ENCODE measurements at regions not wholly inside any gene's neighbourhood (a gene's known extent, or its start where the extent isn't known, plus 50 kb on each side); places are given as distances from the start of the nearest gene placed in this dataset.

DNA sequence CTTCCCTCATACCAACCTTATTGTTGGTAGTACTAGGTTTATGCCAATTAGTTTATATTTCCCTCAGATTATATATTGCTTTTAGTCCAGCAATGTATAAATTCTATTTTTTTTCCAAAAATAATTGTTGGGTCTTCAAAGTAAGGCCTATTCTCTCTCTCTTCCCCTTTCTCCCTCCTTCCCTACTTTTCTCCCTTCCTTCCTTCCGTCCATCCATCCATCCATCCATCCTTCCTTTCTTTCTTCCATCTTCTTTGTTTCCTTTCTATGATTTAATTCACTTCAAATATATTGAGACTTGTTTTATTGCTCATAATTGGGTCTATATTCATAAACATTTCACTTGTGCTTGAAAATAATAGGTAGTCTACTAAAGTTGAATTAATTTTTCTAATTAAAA lies 1259.2 kb downstream of the FSCB start:
- Histone ChIP-seq H3F3A (replicated peaks; ENCODE audit: insufficient read depth) (no peaks in the 10 kb centered on the region), H3K9me3 (no peaks in the 10 kb centered on the region), H3K27ac (ENCODE audit: low read depth in 2 of 2, low read length in 1 of 2) (no peak overlapping the region), H3K36me3 (replicated peaks in 1 of 2; ENCODE audit: control insufficient read depth in 1 of 2, insufficient read depth in 2 of 2, low read length in 1 of 2) (no peaks in the 10 kb centered on the region), H3K4me2 (no peak overlapping the region), H3K4me3 (ENCODE audit: low read depth in 2 of 2, low read length in 1 of 2) (no peak overlapping the region), H4K20me1 (ENCODE audit: insufficient read depth) (no peaks in the 10 kb centered on the region), H3K27me3 (ENCODE audit: insufficient read depth) (no peaks in the 10 kb centered on the region), H3K9me2 (no peaks in the 10 kb centered on the region), H3K9ac (no peak overlapping the region), H2AFZ (ENCODE audit: low read depth) (no peak overlapping the region), H3K4me1 (ENCODE audit: control insufficient read depth in 1 of 2, insufficient read depth in 2 of 2, low read depth in 1 of 2, low read length in 1 of 2) (no peaks in the 10 kb centered on the region), H3K79me2 (ENCODE audit: insufficient read depth) (no peaks in the 10 kb centered on the region)
- 10% methylated on average over 1 of the region's 1 CpG for WGBS (ENCODE audit: low lambda C conversion rate)
- CTCF ChIA-PET: no interaction called here
- POLR2A ChIA-PET: no interaction called here
- DNase-seq: no peak
- TF ChIP-seq, protein P1, sequence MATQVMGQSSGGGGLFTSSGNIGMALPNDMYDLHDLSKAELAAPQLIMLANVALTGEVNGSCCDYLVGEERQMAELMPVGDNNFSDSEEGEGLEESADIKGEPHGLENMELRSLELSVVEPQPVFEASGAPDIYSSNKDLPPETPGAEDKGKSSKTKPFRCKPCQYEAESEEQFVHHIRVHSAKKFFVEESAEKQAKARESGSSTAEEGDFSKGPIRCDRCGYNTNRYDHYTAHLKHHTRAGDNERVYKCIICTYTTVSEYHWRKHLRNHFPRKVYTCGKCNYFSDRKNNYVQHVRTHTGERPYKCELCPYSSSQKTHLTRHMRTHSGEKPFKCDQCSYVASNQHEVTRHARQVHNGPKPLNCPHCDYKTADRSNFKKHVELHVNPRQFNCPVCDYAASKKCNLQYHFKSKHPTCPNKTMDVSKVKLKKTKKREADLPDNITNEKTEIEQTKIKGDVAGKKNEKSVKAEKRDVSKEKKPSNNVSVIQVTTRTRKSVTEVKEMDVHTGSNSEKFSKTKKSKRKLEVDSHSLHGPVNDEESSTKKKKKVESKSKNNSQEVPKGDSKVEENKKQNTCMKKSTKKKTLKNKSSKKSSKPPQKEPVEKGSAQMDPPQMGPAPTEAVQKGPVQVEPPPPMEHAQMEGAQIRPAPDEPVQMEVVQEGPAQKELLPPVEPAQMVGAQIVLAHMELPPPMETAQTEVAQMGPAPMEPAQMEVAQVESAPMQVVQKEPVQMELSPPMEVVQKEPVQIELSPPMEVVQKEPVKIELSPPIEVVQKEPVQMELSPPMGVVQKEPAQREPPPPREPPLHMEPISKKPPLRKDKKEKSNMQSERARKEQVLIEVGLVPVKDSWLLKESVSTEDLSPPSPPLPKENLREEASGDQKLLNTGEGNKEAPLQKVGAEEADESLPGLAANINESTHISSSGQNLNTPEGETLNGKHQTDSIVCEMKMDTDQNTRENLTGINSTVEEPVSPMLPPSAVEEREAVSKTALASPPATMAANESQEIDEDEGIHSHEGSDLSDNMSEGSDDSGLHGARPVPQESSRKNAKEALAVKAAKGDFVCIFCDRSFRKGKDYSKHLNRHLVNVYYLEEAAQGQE (IDR thresholded peaks at IDR 0.05; ENCODE audit: low read depth, low read length): no peak
- TF ChIP-seq NRF1 (IDR thresholded peaks at IDR 0.05; ENCODE audit: low read depth, low read length) (no peak), RCOR1 (IDR thresholded peaks at IDR 0.05; ENCODE audit: low read length) (no peak), MXI1 (IDR thresholded peaks at IDR 0.05; ENCODE audit: low read depth, low read length) (no peak), EP300 (IDR thresholded peaks at IDR 0.05; ENCODE audit: borderline replicate concordance in 1 of 2, low read depth in 1 of 2, low read length in 1 of 2) (no peak), MEF2A (IDR thresholded peaks at IDR 0.05; ENCODE audit: borderline replicate concordance, low read depth) (no peak), FOXM1 (IDR thresholded peaks at IDR 0.05; ENCODE audit: low read depth) (no peak), GABPA (IDR thresholded peaks at IDR 0.05; ENCODE audit: low read depth) (no peak), SMC3 (IDR thresholded peaks at IDR 0.05; ENCODE audit: low read depth, low read length) (no peak), ELF1 (IDR thresholded peaks at IDR 0.05) (no peak), FOXJ3 (CRISPR knock-in tag; IDR thresholded peaks at IDR 0.05) (no peak), TEAD4 (IDR thresholded peaks at IDR 0.05; ENCODE audit: borderline replicate concordance, insufficient read depth) (no peak), POLR2AphosphoS5 (IDR thresholded peaks at IDR 0.05; ENCODE audit: low read depth, low read length) (no peak), RAD21 (IDR thresholded peaks at IDR 0.05; ENCODE audit: low read length) (no peak), TAF1 (IDR thresholded peaks at IDR 0.05; ENCODE audit: borderline replicate concordance, low read depth, low read length) (no peak)
- TF ChIP-seq, protein P2, sequence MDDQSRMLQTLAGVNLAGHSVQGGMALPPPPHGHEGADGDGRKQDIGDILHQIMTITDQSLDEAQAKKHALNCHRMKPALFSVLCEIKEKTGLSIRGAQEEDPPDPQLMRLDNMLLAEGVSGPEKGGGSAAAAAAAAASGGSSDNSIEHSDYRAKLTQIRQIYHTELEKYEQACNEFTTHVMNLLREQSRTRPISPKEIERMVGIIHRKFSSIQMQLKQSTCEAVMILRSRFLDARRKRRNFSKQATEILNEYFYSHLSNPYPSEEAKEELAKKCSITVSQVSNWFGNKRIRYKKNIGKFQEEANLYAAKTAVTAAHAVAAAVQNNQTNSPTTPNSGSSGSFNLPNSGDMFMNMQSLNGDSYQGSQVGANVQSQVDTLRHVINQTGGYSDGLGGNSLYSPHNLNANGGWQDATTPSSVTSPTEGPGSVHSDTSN (IDR thresholded peaks at IDR 0.05): no peak
- TF ChIP-seq, protein P3, sequence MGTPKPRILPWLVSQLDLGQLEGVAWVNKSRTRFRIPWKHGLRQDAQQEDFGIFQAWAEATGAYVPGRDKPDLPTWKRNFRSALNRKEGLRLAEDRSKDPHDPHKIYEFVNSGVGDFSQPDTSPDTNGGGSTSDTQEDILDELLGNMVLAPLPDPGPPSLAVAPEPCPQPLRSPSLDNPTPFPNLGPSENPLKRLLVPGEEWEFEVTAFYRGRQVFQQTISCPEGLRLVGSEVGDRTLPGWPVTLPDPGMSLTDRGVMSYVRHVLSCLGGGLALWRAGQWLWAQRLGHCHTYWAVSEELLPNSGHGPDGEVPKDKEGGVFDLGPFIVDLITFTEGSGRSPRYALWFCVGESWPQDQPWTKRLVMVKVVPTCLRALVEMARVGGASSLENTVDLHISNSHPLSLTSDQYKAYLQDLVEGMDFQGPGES (IDR thresholded peaks at IDR 0.05; ENCODE audit: low read depth, low read length): no peak

Measured in SK-N-SH (cell line).